IMR-90 (cell line): ENCODE measurements at regions not wholly inside any gene's neighbourhood (a gene's known extent, or its start where the extent isn't known, plus 50 kb on each side); places are given as distances from the start of the nearest gene placed in this dataset.

Experiments
- ATAC-seq: fragments of 200-7000 bp; cut with Tn5 transposase; 2 replicates; pipeline ENCODE4 v1.9.1; 2020; ENCODE audit warnings: low read depth, mild to moderate bottlenecking, moderate library complexity
- BruUV-seq: library from RNA; stranded (reverse); fragments of 400-500 nt; replicated peaks from 2 replicates; lab custom pipeline; 2021; lab: Mats Ljungman, UMichigan
- CTCF ChIA-PET: fragments of 300-600 bp; formaldehyde crosslinking; extraction: SDS; loops from one replicate; lab custom pipeline; 2021; ENCODE audit warnings: antibody characterized with exemption; lab: Yijun Ruan, JAX
- POLR2A ChIA-PET: fragments of 300-600 bp; sonication (Branson Sonifier 250); formaldehyde crosslinking; loops from one replicate; lab custom pipeline; 2022; ENCODE audit warnings: antibody characterized with exemption; ENCODE audit not compliant: unreplicated experiment; lab: Charles Lee
- DNase-seq: peaks from one replicate; pipeline ENCODE4 v3.0.0; 2013
- H2AFZ ChIP-seq: replicated peaks from 2 replicates; pipeline ENCODE3; 2013; ENCODE audit warnings: low read length, mild to moderate bottlenecking; ENCODE audit not compliant: poor library complexity
- H2AK5ac ChIP-seq: 2 replicates; pipeline ENCODE4 v1.6.1; 2013; ENCODE audit warnings: low read depth, low read length, inconsistent platforms
- H2AK9ac ChIP-seq: replicated peaks from 2 replicates; pipeline ENCODE3; 2013; ENCODE audit warnings: mild to moderate bottlenecking, low read depth, low read length, moderate library complexity; ENCODE audit not compliant: poor library complexity
- H2BK120ac ChIP-seq: 2 replicates; pipeline ENCODE4 v1.6.1; 2013; ENCODE audit warnings: low read depth, low read length, inconsistent platforms
- H2BK15ac ChIP-seq: 3 replicates; pipeline ENCODE4 v1.6.1; 2013; ENCODE audit warnings: low read depth, low read length, inconsistent platforms
- H2BK20ac ChIP-seq: 2 replicates; pipeline ENCODE4 v1.6.1; 2013; ENCODE audit warnings: low read depth, mild to moderate bottlenecking, inconsistent platforms, low read length, moderate library complexity
- H2BK5ac ChIP-seq: 2 replicates; pipeline ENCODE4 v1.6.1; 2013; ENCODE audit warnings: mild to moderate bottlenecking, low read depth, low read length, inconsistent platforms; ENCODE audit not compliant: poor library complexity, severe bottlenecking
- H3K14ac ChIP-seq: replicated peaks from 2 replicates; pipeline ENCODE4 v1.6.1; 2013; ENCODE audit warnings: low read depth, low read length, inconsistent platforms
- H3K18ac ChIP-seq: 2 replicates; pipeline ENCODE4 v1.6.1; 2013; ENCODE audit warnings: low read depth, low read length, control low read depth
- H3K23ac ChIP-seq: 2 replicates; pipeline ENCODE4 v1.6.1; 2013; ENCODE audit warnings: low read depth, low read length, inconsistent platforms
- H3K27ac ChIP-seq: 2 replicates; pipeline ENCODE4 v1.5.1; 2013; ENCODE audit warnings: mild to moderate bottlenecking, control low read depth, low read length; ENCODE audit not compliant: insufficient read depth
- H3K27me3 ChIP-seq: 2 replicates; pipeline ENCODE4 v1.6.1; 2013; ENCODE audit warnings: low read length; ENCODE audit not compliant: control insufficient read depth, insufficient read depth
- H3K36me3 ChIP-seq: 2 replicates; pipeline ENCODE4 v1.6.1; 2013; ENCODE audit warnings: low read length, mixed read lengths; ENCODE audit not compliant: control insufficient read depth, insufficient read depth
- H3K4ac ChIP-seq: 2 replicates; pipeline ENCODE4 v1.6.1; 2013; ENCODE audit warnings: low read depth, low read length, inconsistent platforms
- H3K4me1 ChIP-seq: 2 replicates; pipeline ENCODE4 v1.6.1; 2013; ENCODE audit warnings: low read length, mixed read lengths; ENCODE audit not compliant: control insufficient read depth, insufficient read depth
- H3K4me2 ChIP-seq: 2 replicates; pipeline ENCODE4 v1.6.1; 2013; ENCODE audit warnings: low read depth, mild to moderate bottlenecking, control low read depth, low read length, moderate library complexity
- H3K4me3 ChIP-seq: 2 replicates; pipeline ENCODE4 v1.5.1; 2013; ENCODE audit warnings: low read depth, mild to moderate bottlenecking, control low read depth, low read length, moderate library complexity; ENCODE audit not compliant: insufficient read depth
- H3K56ac ChIP-seq: 2 replicates; pipeline ENCODE4 v1.6.1; 2013; ENCODE audit warnings: low read length, inconsistent platforms; ENCODE audit not compliant: insufficient read depth; ENCODE audit errors: extremely low read depth
- H3K79me1 ChIP-seq, 2 experiments: 2 replicates each; pipeline ENCODE4 v1.6.1; 2013; ENCODE audit warnings: low read length in 2 of 2, inconsistent platforms in 1 of 2, low read depth in 1 of 2
- H3K9ac ChIP-seq: 2 replicates; pipeline ENCODE4 v1.6.1; 2013; ENCODE audit warnings: low read depth, low read length, control low read depth
- H3K9me1 ChIP-seq: 2 replicates; pipeline ENCODE4 v1.6.1; 2013; ENCODE audit warnings: low read length, inconsistent platforms; ENCODE audit not compliant: insufficient read depth
- H3K9me3 ChIP-seq: 2 replicates; pipeline ENCODE4 v1.6.1; 2013; ENCODE audit warnings: low read length; ENCODE audit not compliant: control insufficient read depth, insufficient read depth
- H4K20me1 ChIP-seq: 2 replicates; pipeline ENCODE4 v1.6.1; 2013; ENCODE audit warnings: low read length, inconsistent platforms; ENCODE audit not compliant: insufficient read depth
- H4K5ac ChIP-seq: 2 replicates; pipeline ENCODE4 v1.6.1; 2013; ENCODE audit warnings: mild to moderate bottlenecking, low read depth, low read length, control low read depth
- H4K8ac ChIP-seq, 2 experiments: 2 replicates each; pipeline ENCODE4 v1.6.1; 2013; ENCODE audit warnings: low read depth in 2 of 2, low read length in 2 of 2, control low read depth in 1 of 2, inconsistent platforms in 1 of 2
- H4K91ac ChIP-seq: 2 replicates; pipeline ENCODE4 v1.6.1; 2013; ENCODE audit warnings: low read depth, low read length, inconsistent platforms; ENCODE audit not compliant: insufficient read depth
- BHLHE40 ChIP-seq: fragments of 150-350 bp; IDR thresholded peaks from 2 replicates; pipeline ENCODE4 v1.6.1; 2016; ENCODE audit warnings: mild to moderate bottlenecking, low read depth, low read length
- CEBPB ChIP-seq: IDR thresholded peaks from 2 replicates; pipeline ENCODE4 v1.6.1; 2012; ENCODE audit warnings: low read depth, low read length, improper control_type of control experiment
- CHD1 ChIP-seq: IDR thresholded peaks from 2 replicates; pipeline ENCODE4 v1.6.1; 2012; ENCODE audit warnings: low read depth, low read length, improper control_type of control experiment
- ELK1 ChIP-seq: fragments of 150-350 bp; IDR thresholded peaks from 2 replicates; pipeline ENCODE4 v1.6.1; 2016; ENCODE audit warnings: low read depth, mild to moderate bottlenecking, low read length, moderate library complexity, borderline replicate concordance
- MAFK ChIP-seq: IDR thresholded peaks from 2 replicates; pipeline ENCODE4 v1.6.1; 2012; ENCODE audit warnings: low read depth, low read length, improper control_type of control experiment
- MAZ ChIP-seq: IDR thresholded peaks from 2 replicates; pipeline ENCODE4 v1.6.1; 2012; ENCODE audit warnings: low read depth, mild to moderate bottlenecking, low read length, improper control_type of control experiment, moderate library complexity, borderline replicate concordance
- MXI1 ChIP-seq: IDR thresholded peaks from 2 replicates; pipeline ENCODE4 v1.6.1; 2012; ENCODE audit warnings: low read depth, mild to moderate bottlenecking, low read length, moderate library complexity, borderline replicate concordance
- NFE2L2 ChIP-seq: fragments of 150-350 bp; IDR thresholded peaks from 2 replicates; pipeline ENCODE4 v1.6.1; 2016; ENCODE audit warnings: low read depth, mild to moderate bottlenecking, low read length
- POLR2A ChIP-seq: IDR thresholded peaks from 2 replicates; pipeline ENCODE4 v1.6.1; 2012; ENCODE audit warnings: mild to moderate bottlenecking, low read depth, low read length
- RAD21 ChIP-seq: IDR thresholded peaks from 2 replicates; pipeline ENCODE4 v1.6.1; 2012; ENCODE audit warnings: low read length, improper control_type of control experiment
- RCOR1 ChIP-seq: IDR thresholded peaks from 2 replicates; pipeline ENCODE4 v1.6.1; 2012; ENCODE audit warnings: mild to moderate bottlenecking, low read length, improper control_type of control experiment; ENCODE audit not compliant: insufficient replicate concordance
- RFX5 ChIP-seq: IDR thresholded peaks from 2 replicates; pipeline ENCODE4 v1.8.0; 2012; ENCODE audit warnings: low read depth, mild to moderate bottlenecking, low read length, moderate library complexity
- SMC3 ChIP-seq: fragments of 150-350 bp; IDR thresholded peaks from 2 replicates; pipeline ENCODE4 v1.6.1; 2016; ENCODE audit warnings: low read depth, mild to moderate bottlenecking, antibody characterized with exemption, low read length, moderate library complexity
- USF2 ChIP-seq: fragments of 150-350 bp; IDR thresholded peaks from 2 replicates; pipeline ENCODE4 v1.6.1; 2017; ENCODE audit warnings: mild to moderate bottlenecking, antibody characterized with exemption, low read length, low read depth
- WGBS, 2 experiments: methylation state at CpG; one replicate each; pipeline versions ENCODE4 v1.1.5 to v1.1.7; 2013; ENCODE audit warnings: missing lambda C conversion rate in 2 of 2; ENCODE audit not compliant: insufficient read length in 1 of 2; ENCODE audit errors: extremely low coverage in 2 of 2; 5-methylcytosine and 5-hydroxymethylcytosine counted together
- dilution Hi-C: fragments of 300-500 bp; cut with HindIII; formaldehyde crosslinking; loops from one replicate; pipeline ENCODE4 v1.14.3; 2018; ENCODE audit warnings: low sequenced_read_pairs; ENCODE audit not compliant: unreplicated experiment
- in situ Hi-C: fragments of 300-500 bp; cut with MboI; formaldehyde crosslinking; loops from 3 replicates; pipeline ENCODE4 v1.14.3; 2019; ENCODE audit warnings: low sequenced_read_pairs, inconsistent platforms, mixed read lengths
- intact Hi-C: fragments of 100-400 bp; cut with micrococcal nuclease; formaldehyde crosslinking; loops from 2 replicates; pipeline ENCODE4 v1.10.0; 2022

- Histone ChIP-seq H3K4me1 (no peaks in the 10 kb centered on the region), H2AK9ac (no peak overlapping the region), H3K56ac (no peak overlapping the region), H3K9me1 (no peaks in the 10 kb centered on the region), H3K9me3 (no peaks in the 10 kb centered on the region), H3K4me3 (no peak overlapping the region), H3K4ac (no peak overlapping the region), H3K27me3 (peaks cover 4% of the 10 kb centered on the region; the same call in 1 of the 2 replicates), H4K8ac (no peak overlapping the region), H3K4me2 (no peak overlapping the region), H2BK5ac (no peak overlapping the region), H3K36me3 (no peaks in the 10 kb centered on the region), H3K9ac (no peak overlapping the region), H2AFZ (no peak overlapping the region), H2AK5ac (no peak overlapping the region), H3K14ac (no peak overlapping the region), H3K18ac (no peak overlapping the region), H2BK15ac (no peak overlapping the region), H3K23ac (no peak overlapping the region), H4K20me1 (no peaks in the 10 kb centered on the region), H2BK120ac (no peak overlapping the region), H4K5ac (no peak overlapping the region), H4K91ac (no peak overlapping the region), H2BK20ac (no peak overlapping the region), H3K27ac (no peak overlapping the region), H3K79me1 (no peaks in the 10 kb centered on the region)
- ATAC-seq (no peak), DNase-seq (no peak)
- ChIA-PET POLR2A (no interaction called here), CTCF (no interaction called here)
- intact Hi-C loops: no loop called here
- no TSS peak for BruUV-seq
- WGBS, 2 experiments: no CpG with 5 or more reads among the region's 2 CpGs
- dilution Hi-C loops: no loop called here
- in situ Hi-C loops: no loop called here
- TF ChIP-seq MXI1 (no peak), CHD1 (no peak), RFX5 (no peak), RAD21 (no peak), RCOR1 (no peak), SMC3 (no peak), NFE2L2 (no peak), POLR2A (no peak), USF2 (no peak), CEBPB (no peak), MAFK (no peak), MAZ (no peak), BHLHE40 (no peak), ELK1 (no peak)
Observed at GRCh38 chr3:157705258-157705657, 202.0 kb upstream of the VEPH1 start.
